H1 (cell line): ENCODE measurements at regions not wholly inside any gene's neighbourhood (a gene's known extent, or its start where the extent isn't known, plus 50 kb on each side); places are given as distances from the start of the nearest gene placed in this dataset.

Experiments used
- RNF2 ChIP-seq: fragments of 200-900, 300-1000 bp; sonication (generic); IDR thresholded peaks from 2 replicates; pipeline ENCODE4 v1.7.1; 2016; ENCODE audit warnings: borderline replicate concordance, low read depth, mild to moderate bottlenecking, antibody characterized with exemption, low read length; ENCODE audit not compliant: poor library complexity, severe bottlenecking; ENCODE audit errors: missing control alignments
- SAP30 ChIP-seq: fragments of 300-600 bp; sonication (generic); IDR thresholded peaks from 2 replicates; pipeline ENCODE4 v1.7.1; 2012; ENCODE audit warnings: low read length, moderate library complexity, mild to moderate bottlenecking, inconsistent platforms; ENCODE audit not compliant: insufficient read depth, insufficient replicate concordance
- SP2 ChIP-seq: IDR thresholded peaks from 2 replicates; pipeline ENCODE4 v1.6.1; 2012; ENCODE audit warnings: mild to moderate bottlenecking, low read length, inconsistent platforms
- TF ChIP-seq, protein P1 (sequence below), 3 experiments: IDR thresholded peaks; 1 replicate in 2 of 3; 2 replicates in 1 of 3; pipeline versions ENCODE4 v1.5.1 to v1.6.1; 2011; ENCODE audit warnings: low read length in 3 of 3, mild to moderate bottlenecking in 3 of 3, inconsistent platforms in 2 of 3, low read depth in 1 of 3, moderate library complexity in 1 of 3; ENCODE audit not compliant: insufficient read depth in 1 of 3; ENCODE audit errors: control extremely low read depth in 1 of 3
- TF ChIP-seq, protein P2 (sequence below): IDR thresholded peaks from 2 replicates; pipeline ENCODE4 v1.6.1; 2011; ENCODE audit warnings: low read length, improper control_type of control experiment

- TF ChIP-seq, protein P1, sequence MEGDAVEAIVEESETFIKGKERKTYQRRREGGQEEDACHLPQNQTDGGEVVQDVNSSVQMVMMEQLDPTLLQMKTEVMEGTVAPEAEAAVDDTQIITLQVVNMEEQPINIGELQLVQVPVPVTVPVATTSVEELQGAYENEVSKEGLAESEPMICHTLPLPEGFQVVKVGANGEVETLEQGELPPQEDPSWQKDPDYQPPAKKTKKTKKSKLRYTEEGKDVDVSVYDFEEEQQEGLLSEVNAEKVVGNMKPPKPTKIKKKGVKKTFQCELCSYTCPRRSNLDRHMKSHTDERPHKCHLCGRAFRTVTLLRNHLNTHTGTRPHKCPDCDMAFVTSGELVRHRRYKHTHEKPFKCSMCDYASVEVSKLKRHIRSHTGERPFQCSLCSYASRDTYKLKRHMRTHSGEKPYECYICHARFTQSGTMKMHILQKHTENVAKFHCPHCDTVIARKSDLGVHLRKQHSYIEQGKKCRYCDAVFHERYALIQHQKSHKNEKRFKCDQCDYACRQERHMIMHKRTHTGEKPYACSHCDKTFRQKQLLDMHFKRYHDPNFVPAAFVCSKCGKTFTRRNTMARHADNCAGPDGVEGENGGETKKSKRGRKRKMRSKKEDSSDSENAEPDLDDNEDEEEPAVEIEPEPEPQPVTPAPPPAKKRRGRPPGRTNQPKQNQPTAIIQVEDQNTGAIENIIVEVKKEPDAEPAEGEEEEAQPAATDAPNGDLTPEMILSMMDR (IDR thresholded peaks at IDR 0.05; ENCODE audit: control extremely low read depth in 1 of 3, insufficient read depth in 1 of 3, low read depth in 1 of 3, low read length in 3 of 3): no peak
- no peak for TF ChIP-seq SP2
- no peak for TF ChIP-seq SAP30
- no peak for TF ChIP-seq RNF2
- TF ChIP-seq, protein P2, sequence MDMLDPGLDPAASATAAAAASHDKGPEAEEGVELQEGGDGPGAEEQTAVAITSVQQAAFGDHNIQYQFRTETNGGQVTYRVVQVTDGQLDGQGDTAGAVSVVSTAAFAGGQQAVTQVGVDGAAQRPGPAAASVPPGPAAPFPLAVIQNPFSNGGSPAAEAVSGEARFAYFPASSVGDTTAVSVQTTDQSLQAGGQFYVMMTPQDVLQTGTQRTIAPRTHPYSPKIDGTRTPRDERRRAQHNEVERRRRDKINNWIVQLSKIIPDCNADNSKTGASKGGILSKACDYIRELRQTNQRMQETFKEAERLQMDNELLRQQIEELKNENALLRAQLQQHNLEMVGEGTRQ: no peak
Observed at GRCh38 chr18:10386049-10386448, 68.4 kb upstream of the APCDD1 start (continued).
